Peyer's patch (tissue), 4 donors: ENCODE measurements at regions not wholly inside any gene's neighbourhood (a gene's known extent, or its start where the extent isn't known, plus 50 kb on each side); places are given as distances from the start of the nearest gene placed in this dataset.
"Not testable (repeated sequence)": the region's sequence is repeated elsewhere in the genome, so short reads cannot be mapped to it uniquely, and the experiment has no call there.

Experiments used
- DNase-seq, 3 donors: peaks; one replicate each; pipeline ENCODE4 v3.0.0-alpha.2; 2017 to 2019
- H3K27ac ChIP-seq, 4 donors: fragments of 200-600 bp; sonication (generic); one replicate each; pipeline ENCODE4 v1.5.1; 2016 to 2019
- H3K27me3 ChIP-seq, 2 donors: fragments of 200-600 bp; sonication (generic); one replicate each; pipeline ENCODE4 v1.5.1; 2019
- H3K36me3 ChIP-seq, 3 donors: fragments of 200-600 bp; sonication (generic); one replicate each; pipeline ENCODE4 v1.5.1; 2016 to 2019
- H3K4me1 ChIP-seq, 4 donors: fragments of 200-600 bp; sonication (generic); one replicate each; pipeline ENCODE4 v1.5.1; 2016 to 2019
- H3K4me3 ChIP-seq, 4 donors: fragments of 200-600 bp; sonication (generic); 1 replicate in 3 of 4; 2 replicates in 1 of 4; pipeline ENCODE4 v1.5.1; 2016 to 2019; ENCODE audit warnings: mild to moderate bottlenecking in 1 of 4
- H3K9me3 ChIP-seq, 4 donors: fragments of 200-600 bp; sonication (generic); one replicate each; pipeline ENCODE4 v1.5.1; 2016 to 2019; ENCODE audit warnings: mild to moderate bottlenecking in 1 of 4
- CTCF ChIP-seq, 6 experiments: fragments of 450-650 bp in 4 of 6; fragments of 200-600 bp in 2 of 6; sonication (generic) in 1 of 6; IDR thresholded peaks; one replicate each; pipeline ENCODE4 v1.5.1; 2017 to 2019; ENCODE audit warnings: antibody characterized with exemption in 6 of 6, mild to moderate bottlenecking in 3 of 6, moderate library complexity in 1 of 6
- POLR2A ChIP-seq, 2 donors: fragments of 450-650 bp; IDR thresholded peaks; one replicate each; pipeline ENCODE4 v1.5.1; 2017; ENCODE audit warnings: antibody characterized with exemption in 2 of 2, mild to moderate bottlenecking in 2 of 2, moderate library complexity in 2 of 2

GRCh38 chr13:68574053-68574452 is 1343.9 kb upstream of the PCDH9 start:
- Histone ChIP-seq H3K36me3 (no peaks in the 10 kb centered on the region), H3K9me3 (no peaks in the 10 kb centered on the region), H3K4me1 (no peaks in the 10 kb centered on the region), H3K27ac (no peak overlapping the region), H3K27me3 (no peaks in the 10 kb centered on the region), H3K4me3 (no peak overlapping the region)
- DNase-seq, result no peak
- no peak for TF ChIP-seq POLR2A (IDR thresholded peaks at IDR 0.05)

GRCh38 chr13:68551701-68552522 is 1321.8 kb upstream of the PCDH9 start:
- no peak for DNase-seq
- Histone ChIP-seq H3K27ac (no peak overlapping the region), H3K36me3 (no peaks in the 10 kb centered on the region), H3K27me3 (no peaks in the 10 kb centered on the region), H3K4me3 (no peak overlapping the region), H3K9me3 (no peaks in the 10 kb centered on the region), H3K4me1 (no peaks in the 10 kb centered on the region)
- TF ChIP-seq CTCF (IDR thresholded peaks at IDR 0.05) (no peak), POLR2A (IDR thresholded peaks at IDR 0.05) (no peak)

- Histone ChIP-seq H3K9me3 (no peaks in the 10 kb centered on the region), H3K4me1 (no peaks in the 10 kb centered on the region), H3K27ac (no peak overlapping the region), H3K36me3 (no peaks in the 10 kb centered on the region), H3K4me3 (no peak overlapping the region), H3K27me3 (no peaks in the 10 kb centered on the region)
- no peak for DNase-seq
- TF ChIP-seq POLR2A (IDR thresholded peaks at IDR 0.05) (no peak), CTCF (IDR thresholded peaks at IDR 0.05) (no peak)
Measured at GRCh38 chr13:68550330-68550729, 1320.2 kb upstream of the PCDH9 start.

- no peak for DNase-seq
- H3K4me3 ChIP-seq, result no peak overlapping the region
- H3K4me1 ChIP-seq, result no peaks in the 10 kb centered on the region
- TF ChIP-seq CTCF (IDR thresholded peaks at IDR 0.05) (no peak), POLR2A (IDR thresholded peaks at IDR 0.05) (no peak)
- no peaks in the 10 kb centered on the region for H3K27me3 ChIP-seq
- no peak overlapping the region for H3K27ac ChIP-seq
- H3K36me3 ChIP-seq, result no peaks in the 10 kb centered on the region
- H3K9me3 ChIP-seq, result no peaks in the 10 kb centered on the region
Measured at GRCh38 chr13:68540244-68540643, 1310.1 kb upstream of the PCDH9 start.

- TF ChIP-seq CTCF (IDR thresholded peaks at IDR 0.05), result no peak
- TF ChIP-seq POLR2A (IDR thresholded peaks at IDR 0.05), result no peak
- no peak overlapping the region for H3K4me3 ChIP-seq
Measured at GRCh38 chr13:68535329-68535728, 1305.2 kb upstream of the PCDH9 start.

GRCh38 chr13:68527167-68527566 is 1297.0 kb upstream of the PCDH9 start:
- not testable (repeated sequence) for H3K36me3 ChIP-seq, DNase-seq, H3K27ac ChIP-seq, H3K27me3 ChIP-seq, H3K4me1 ChIP-seq, H3K4me3 ChIP-seq, H3K9me3 ChIP-seq

More at GRCh38 chr13:68535329-68535728, 1305.2 kb upstream of the PCDH9 start:
- H3K27me3 ChIP-seq, result no peaks in the 10 kb centered on the region
- no peak for DNase-seq
- H3K4me1 ChIP-seq, result no peaks in the 10 kb centered on the region
- no peaks in the 10 kb centered on the region for H3K36me3 ChIP-seq
- no peak overlapping the region for H3K27ac ChIP-seq
- no peaks in the 10 kb centered on the region for H3K9me3 ChIP-seq
